OCI-LY7 (cell line): ENCODE measurements at regions not wholly inside any gene's neighbourhood (a gene's known extent, or its start where the extent isn't known, plus 50 kb on each side); places are given as distances from the start of the nearest gene placed in this dataset.

Source experiments
- BruUV-seq: library from RNA; stranded (reverse); fragments of 400-500 nt; replicated peaks from 2 replicates; lab custom pipeline; 2021; lab: Mats Ljungman, UMichigan
- CTCF ChIA-PET: fragments of 300-600 bp; sonication (Branson Sonifier 250); formaldehyde crosslinking; loops from one replicate; lab custom pipeline; 2022; ENCODE audit warnings: antibody characterized with exemption; ENCODE audit not compliant: unreplicated experiment; lab: Charles Lee
- POLR2A ChIA-PET: fragments of 300-600 bp; sonication (Branson Sonifier 250); formaldehyde crosslinking; loops from one replicate; lab custom pipeline; 2022; ENCODE audit warnings: antibody characterized with exemption; lab: Charles Lee
- DNase-seq: peaks from one replicate; pipeline ENCODE4 v3.0.0-alpha.2; 2015; ENCODE audit warnings: low spot score
- H2AFZ ChIP-seq: fragments of 200-600 bp; sonication (generic), shearing (Covaris generic); 2 replicates; pipeline ENCODE4 v1.6.1; 2014; ENCODE audit warnings: mild to moderate bottlenecking, antibody characterized with exemption, low read length, moderate library complexity
- H3K27ac ChIP-seq: fragments of 200-600 bp; sonication (generic); 2 replicates; pipeline ENCODE4 v1.5.1; 2014; ENCODE audit warnings: mixed run types, low read depth, mild to moderate bottlenecking, moderate library complexity, low read length, inconsistent platforms; ENCODE audit not compliant: poor library complexity, severe bottlenecking
- H3K36me3 ChIP-seq: fragments of 200-600 bp; sonication (generic); 2 replicates; pipeline ENCODE4 v1.6.1; 2014; ENCODE audit warnings: mild to moderate bottlenecking, antibody characterized with exemption, low read length, moderate library complexity, mixed read lengths; ENCODE audit not compliant: insufficient read depth
- H3K4me1 ChIP-seq: fragments of 200-600 bp; sonication (generic); 2 replicates; pipeline ENCODE4 v1.5.1; 2014; ENCODE audit warnings: mild to moderate bottlenecking, low read length; ENCODE audit not compliant: insufficient read depth, poor library complexity, severe bottlenecking
- H3K4me2 ChIP-seq: fragments of 200-600 bp; sonication (generic); 2 replicates; pipeline ENCODE4 v1.6.1; 2014; ENCODE audit warnings: mild to moderate bottlenecking, low read length
- H3K4me3 ChIP-seq: fragments of 200-600 bp; sonication (generic); 2 replicates; pipeline ENCODE4 v1.5.1; 2014; ENCODE audit warnings: mild to moderate bottlenecking, low read depth, low read length; ENCODE audit not compliant: poor library complexity, severe bottlenecking
- H3K79me2 ChIP-seq: fragments of 200-600 bp; sonication (generic); 2 replicates; pipeline ENCODE4 v1.6.1; 2016; ENCODE audit warnings: low read depth, mild to moderate bottlenecking, low read length, moderate library complexity, mixed read lengths; ENCODE audit not compliant: insufficient read depth
- H3K9me2 ChIP-seq: fragments of 200-600 bp; sonication (generic); 2 replicates; pipeline ENCODE4 v1.6.1; 2016; ENCODE audit warnings: mild to moderate bottlenecking, low read length, mixed read lengths; ENCODE audit not compliant: insufficient read depth
- H3K9me3 ChIP-seq: fragments of 200-600 bp; sonication (generic); 2 replicates; pipeline ENCODE4 v1.6.1; 2014; ENCODE audit warnings: mild to moderate bottlenecking, mixed run types, low read length, mixed read lengths
- H4K20me1 ChIP-seq: fragments of 200-600 bp; sonication (generic); 2 replicates; pipeline ENCODE4 v1.6.1; 2014; ENCODE audit warnings: mild to moderate bottlenecking, antibody characterized with exemption, low read length, moderate library complexity, mixed read lengths; ENCODE audit not compliant: insufficient read depth
- EZH2phosphoT487 ChIP-seq: fragments of 200-600 bp; sonication (generic); IDR thresholded peaks from 2 replicates; pipeline ENCODE4 v1.6.1; 2018; ENCODE audit warnings: low read depth, borderline replicate concordance, mild to moderate bottlenecking, mixed run types, antibody characterized with exemption, low read length, moderate library complexity, mixed read lengths
- intact Hi-C: fragments of 100-400 bp; cut with micrococcal nuclease; formaldehyde crosslinking; loops from one replicate; pipeline ENCODE4 v1.10.0; 2022; ENCODE audit not compliant: unreplicated experiment
- TF ChIP-seq, protein P1 (sequence below): fragments of 200-600 bp; sonication (generic); conservative IDR thresholded peaks from 2 replicates; pipeline ENCODE4 v1.5.1; 2014; ENCODE audit warnings: mild to moderate bottlenecking, antibody characterized with exemption, low read length, moderate library complexity, mixed read lengths

DNA sequence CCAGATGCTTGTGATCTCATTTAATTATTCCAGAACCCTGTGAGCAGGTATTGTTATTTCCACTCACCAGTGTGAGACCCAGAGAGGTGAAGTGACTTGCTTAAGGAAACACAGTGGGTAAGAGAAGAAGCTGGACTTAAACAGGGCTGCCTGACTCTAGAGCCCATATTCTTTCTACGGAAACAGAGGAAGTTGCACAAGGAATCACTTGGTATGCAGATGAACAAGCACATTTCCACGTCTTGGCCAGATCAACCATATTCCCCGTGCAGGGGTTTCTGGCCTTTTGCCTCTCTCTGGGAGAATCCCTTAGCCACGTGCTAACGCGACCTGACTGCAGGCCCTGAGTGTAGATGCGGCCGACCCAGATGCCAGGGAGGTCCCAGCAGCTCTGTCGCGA lies 195.5 kb upstream of the ATP6AP2 start:
- CTCF ChIA-PET = no interaction called here
- no peaks in the 10 kb centered on the region for H4K20me1 ChIP-seq
- POLR2A ChIA-PET = no interaction called here
- DNase-seq = no peak
- H3K4me2 ChIP-seq = no peak overlapping the region
- no peaks in the 10 kb centered on the region for H3K36me3 ChIP-seq
- H3K4me3 ChIP-seq = no peak overlapping the region
- BruUV-seq = no TSS peak
- H3K9me2 ChIP-seq = no peaks in the 10 kb centered on the region
- TF ChIP-seq EZH2phosphoT487 = no peak
- TF ChIP-seq, protein P1, sequence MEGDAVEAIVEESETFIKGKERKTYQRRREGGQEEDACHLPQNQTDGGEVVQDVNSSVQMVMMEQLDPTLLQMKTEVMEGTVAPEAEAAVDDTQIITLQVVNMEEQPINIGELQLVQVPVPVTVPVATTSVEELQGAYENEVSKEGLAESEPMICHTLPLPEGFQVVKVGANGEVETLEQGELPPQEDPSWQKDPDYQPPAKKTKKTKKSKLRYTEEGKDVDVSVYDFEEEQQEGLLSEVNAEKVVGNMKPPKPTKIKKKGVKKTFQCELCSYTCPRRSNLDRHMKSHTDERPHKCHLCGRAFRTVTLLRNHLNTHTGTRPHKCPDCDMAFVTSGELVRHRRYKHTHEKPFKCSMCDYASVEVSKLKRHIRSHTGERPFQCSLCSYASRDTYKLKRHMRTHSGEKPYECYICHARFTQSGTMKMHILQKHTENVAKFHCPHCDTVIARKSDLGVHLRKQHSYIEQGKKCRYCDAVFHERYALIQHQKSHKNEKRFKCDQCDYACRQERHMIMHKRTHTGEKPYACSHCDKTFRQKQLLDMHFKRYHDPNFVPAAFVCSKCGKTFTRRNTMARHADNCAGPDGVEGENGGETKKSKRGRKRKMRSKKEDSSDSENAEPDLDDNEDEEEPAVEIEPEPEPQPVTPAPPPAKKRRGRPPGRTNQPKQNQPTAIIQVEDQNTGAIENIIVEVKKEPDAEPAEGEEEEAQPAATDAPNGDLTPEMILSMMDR = no peak
- H3K9me3 ChIP-seq = no peaks in the 10 kb centered on the region
- H2AFZ ChIP-seq = no peak overlapping the region
- intact Hi-C loops = no loop called here
- H3K4me1 ChIP-seq = no peaks in the 10 kb centered on the region
- H3K79me2 ChIP-seq = no peaks in the 10 kb centered on the region
- no peak overlapping the region for H3K27ac ChIP-seq

DNA sequence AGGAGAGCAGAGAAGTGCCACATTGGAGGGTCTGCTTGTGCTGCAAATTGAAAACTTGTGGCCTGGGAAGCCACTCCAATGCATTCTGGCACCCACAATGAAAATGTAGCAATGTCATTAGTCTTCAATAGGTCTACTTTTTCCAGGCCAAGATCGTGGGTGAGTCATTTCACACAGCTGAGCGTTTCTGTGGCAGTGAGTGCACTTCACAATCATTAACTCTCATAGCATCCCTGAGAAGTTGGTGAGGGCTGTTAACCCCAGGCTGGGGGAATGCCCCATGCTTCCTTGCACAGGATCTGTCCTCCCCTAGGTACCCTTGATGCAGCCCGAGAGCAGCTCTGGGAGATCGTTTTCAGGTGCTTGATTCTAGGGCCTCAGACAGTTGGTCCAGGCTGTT lies 196.8 kb upstream of the ATP6AP2 start:
- TF ChIP-seq EZH2phosphoT487 = no peak
- TF ChIP-seq, protein P1 = no peak
- H3K9me3 ChIP-seq = no peaks in the 10 kb centered on the region
- H3K4me3 ChIP-seq = no peak overlapping the region
- no peaks in the 10 kb centered on the region for H3K36me3 ChIP-seq
- H3K79me2 ChIP-seq = no peaks in the 10 kb centered on the region
- H3K9me2 ChIP-seq = no peaks in the 10 kb centered on the region
- H3K4me2 ChIP-seq = no peak overlapping the region
- no peak overlapping the region for H3K27ac ChIP-seq
- CTCF ChIA-PET = no interaction called here
- intact Hi-C loops = no loop called here
- BruUV-seq = no TSS peak
- H4K20me1 ChIP-seq = no peaks in the 10 kb centered on the region
- no peak for DNase-seq
- POLR2A ChIA-PET = no interaction called here
- no peaks in the 10 kb centered on the region for H3K4me1 ChIP-seq
- H2AFZ ChIP-seq = no peak overlapping the region

DNA sequence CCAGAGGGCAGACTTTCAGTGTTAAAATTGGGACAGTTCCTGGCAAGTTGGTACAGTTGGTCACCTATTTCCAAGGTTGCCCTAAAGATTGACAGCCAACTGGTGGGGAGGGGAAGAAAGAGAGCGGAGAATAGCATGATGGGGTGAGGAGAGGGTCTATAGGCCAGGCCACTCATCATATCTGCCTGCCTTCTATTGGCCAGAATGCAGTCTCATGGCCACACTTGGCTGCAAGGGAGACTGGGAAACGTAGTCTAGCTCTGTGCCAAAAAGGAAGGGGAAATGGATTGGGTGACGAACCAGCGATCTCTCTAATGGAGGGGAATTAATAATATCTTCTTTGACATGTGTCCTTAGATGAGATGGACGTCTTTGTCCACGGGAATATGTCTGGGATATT lies 197.4 kb upstream of the ATP6AP2 start:
- DNase-seq = no peak
- CTCF ChIA-PET = no interaction called here
- Histone ChIP-seq H3K9me3 (no peaks in the 10 kb centered on the region), H2AFZ (no peak overlapping the region), H3K27ac (no peak overlapping the region), H4K20me1 (no peaks in the 10 kb centered on the region), H3K9me2 (no peaks in the 10 kb centered on the region), H3K4me3 (no peak overlapping the region), H3K36me3 (no peaks in the 10 kb centered on the region), H3K4me1 (no peaks in the 10 kb centered on the region), H3K4me2 (no peak overlapping the region), H3K79me2 (no peaks in the 10 kb centered on the region)
- intact Hi-C loops = no loop called here
- TF ChIP-seq, protein P1 = no peak
- TF ChIP-seq EZH2phosphoT487 = no peak
- POLR2A ChIA-PET = no interaction called here
- BruUV-seq = no TSS peak
